H1 (cell line): ENCODE measurements at regions not wholly inside any gene's neighbourhood (a gene's known extent, or its start where the extent isn't known, plus 50 kb on each side); places are given as distances from the start of the nearest gene placed in this dataset.

ENCODE experiments used
- CHD2 ChIP-seq: IDR thresholded peaks from 2 replicates; pipeline ENCODE4 v1.6.1; 2012; ENCODE audit warnings: low read length, improper control_type of control experiment
- NANOG ChIP-seq: IDR thresholded peaks from 2 replicates; pipeline ENCODE4 v1.6.1; 2011; ENCODE audit warnings: low read length, low read depth, mild to moderate bottlenecking, inconsistent platforms; ENCODE audit not compliant: insufficient read depth, poor library complexity, severe bottlenecking
- PHF8 ChIP-seq: fragments of 200-600 bp; sonication (generic); conservative IDR thresholded peaks from 2 replicates; pipeline ENCODE4 v1.7.1; 2012; ENCODE audit warnings: low read depth, mild to moderate bottlenecking, inconsistent platforms, low read length, moderate library complexity
- SIN3A ChIP-seq, 2 experiments: IDR thresholded peaks in 1 of 2; conservative IDR thresholded peaks in 1 of 2; 2 replicates each; pipeline ENCODE4 v1.6.1; 2011 to 2012; ENCODE audit warnings: low read length in 2 of 2, improper control_type of control experiment in 1 of 2, low read depth in 1 of 2, mild to moderate bottlenecking in 1 of 2
- SIRT6 ChIP-seq: IDR thresholded peaks from one replicate; pipeline ENCODE4 v1.7.1; 2012; ENCODE audit warnings: low read length, inconsistent platforms
- TAF1 ChIP-seq: IDR thresholded peaks from 2 replicates; pipeline ENCODE4 v1.6.1; 2011; ENCODE audit warnings: mild to moderate bottlenecking, low read depth, low read length
- YY1 ChIP-seq: IDR thresholded peaks from 2 replicates; pipeline ENCODE4 v1.6.1; 2011; ENCODE audit warnings: low read depth, mild to moderate bottlenecking, low read length
- TF ChIP-seq, protein P1 (sequence below), 3 experiments: IDR thresholded peaks; 1 replicate in 2 of 3; 2 replicates in 1 of 3; pipeline versions ENCODE4 v1.5.1 to v1.6.1; 2011; ENCODE audit warnings: low read length in 3 of 3, mild to moderate bottlenecking in 3 of 3, inconsistent platforms in 2 of 3, low read depth in 1 of 3, moderate library complexity in 1 of 3; ENCODE audit not compliant: insufficient read depth in 1 of 3; ENCODE audit errors: control extremely low read depth in 1 of 3

DNA sequence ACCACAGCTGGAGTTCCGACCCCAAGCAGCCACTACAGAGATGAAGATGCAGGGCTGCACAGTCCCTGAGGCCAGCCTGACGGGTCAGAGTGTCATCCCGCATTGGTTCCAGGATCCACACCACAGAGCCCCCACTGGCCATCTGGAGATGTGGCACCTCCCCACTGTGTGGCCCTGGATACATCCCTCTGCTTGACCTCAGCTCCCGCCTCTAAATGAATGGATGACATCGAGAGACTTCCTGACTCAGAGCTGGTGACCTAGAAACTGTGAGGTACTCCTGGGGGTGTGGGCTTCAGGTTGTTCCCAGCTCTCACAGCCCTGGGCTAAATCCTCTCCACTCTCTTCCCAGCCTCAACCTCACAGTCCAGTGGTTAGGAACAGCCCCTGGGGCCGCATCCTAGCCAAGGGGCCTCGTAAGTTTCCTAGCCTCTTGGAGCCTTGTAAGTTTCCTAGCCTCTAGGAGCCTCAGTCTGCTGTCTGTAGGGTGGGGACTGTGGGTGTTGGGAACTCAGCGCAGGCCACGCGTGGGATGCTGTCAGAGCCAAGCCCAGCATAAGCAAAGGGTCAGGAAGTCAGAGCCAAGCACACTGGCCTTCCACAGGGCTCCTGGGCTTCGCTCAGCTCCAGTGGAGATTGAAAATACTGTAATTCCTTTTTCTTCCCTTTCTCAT, 87.5 kb upstream of the RUNX3 start (continued):
- TF ChIP-seq, protein P1, sequence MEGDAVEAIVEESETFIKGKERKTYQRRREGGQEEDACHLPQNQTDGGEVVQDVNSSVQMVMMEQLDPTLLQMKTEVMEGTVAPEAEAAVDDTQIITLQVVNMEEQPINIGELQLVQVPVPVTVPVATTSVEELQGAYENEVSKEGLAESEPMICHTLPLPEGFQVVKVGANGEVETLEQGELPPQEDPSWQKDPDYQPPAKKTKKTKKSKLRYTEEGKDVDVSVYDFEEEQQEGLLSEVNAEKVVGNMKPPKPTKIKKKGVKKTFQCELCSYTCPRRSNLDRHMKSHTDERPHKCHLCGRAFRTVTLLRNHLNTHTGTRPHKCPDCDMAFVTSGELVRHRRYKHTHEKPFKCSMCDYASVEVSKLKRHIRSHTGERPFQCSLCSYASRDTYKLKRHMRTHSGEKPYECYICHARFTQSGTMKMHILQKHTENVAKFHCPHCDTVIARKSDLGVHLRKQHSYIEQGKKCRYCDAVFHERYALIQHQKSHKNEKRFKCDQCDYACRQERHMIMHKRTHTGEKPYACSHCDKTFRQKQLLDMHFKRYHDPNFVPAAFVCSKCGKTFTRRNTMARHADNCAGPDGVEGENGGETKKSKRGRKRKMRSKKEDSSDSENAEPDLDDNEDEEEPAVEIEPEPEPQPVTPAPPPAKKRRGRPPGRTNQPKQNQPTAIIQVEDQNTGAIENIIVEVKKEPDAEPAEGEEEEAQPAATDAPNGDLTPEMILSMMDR (IDR thresholded peaks at IDR 0.05; ENCODE audit: control extremely low read depth in 1 of 3, insufficient read depth in 1 of 3, low read depth in 1 of 3, low read length in 3 of 3): peak; percentile 13 to 32 (median 30); a peak in 3 of 4 replicates
- TF ChIP-seq SIN3A (conservative IDR thresholded peaks at IDR 0.05 in 1 of 2, IDR thresholded peaks at IDR 0.05 in 1 of 2; ENCODE audit: low read depth in 1 of 2, low read length in 2 of 2) (no peak), SIRT6 (no peak), NANOG (no peak), CHD2 (no peak), TAF1 (no peak), PHF8 (no peak), YY1 (no peak)
